Right lobe of liver (tissue), 4 donors: ENCODE measurements at regions not wholly inside any gene's neighbourhood (a gene's known extent, or its start where the extent isn't known, plus 50 kb on each side); places are given as distances from the start of the nearest gene placed in this dataset.
"Not testable (repeated sequence)": the region's sequence is repeated elsewhere in the genome, so short reads cannot be mapped to it uniquely, and the experiment has no call there.

Experiments
- POLR2A ChIP-seq: fragments of 450-650 bp; IDR thresholded peaks from one replicate; pipeline ENCODE4 v1.6.1; 2017; ENCODE audit warnings: antibody characterized with exemption, mild to moderate bottlenecking
- TF ChIP-seq, protein P1 (sequence below), 4 donors: fragments of 200-600 bp in 3 of 4; fragments of 450-650 bp in 1 of 4; IDR thresholded peaks; one replicate each; pipeline versions ENCODE4 v1.5.1 to v1.8.0; 2016 to 2022; ENCODE audit warnings: antibody characterized with exemption in 4 of 4, mild to moderate bottlenecking in 2 of 4
- donor health status: DM: no; HTN: no; CAD: no.
- donor health status: DM: no; HTN: no; CAD: no.
- donor health status: DM: no; HTN: yes; CAD: no.

DNA sequence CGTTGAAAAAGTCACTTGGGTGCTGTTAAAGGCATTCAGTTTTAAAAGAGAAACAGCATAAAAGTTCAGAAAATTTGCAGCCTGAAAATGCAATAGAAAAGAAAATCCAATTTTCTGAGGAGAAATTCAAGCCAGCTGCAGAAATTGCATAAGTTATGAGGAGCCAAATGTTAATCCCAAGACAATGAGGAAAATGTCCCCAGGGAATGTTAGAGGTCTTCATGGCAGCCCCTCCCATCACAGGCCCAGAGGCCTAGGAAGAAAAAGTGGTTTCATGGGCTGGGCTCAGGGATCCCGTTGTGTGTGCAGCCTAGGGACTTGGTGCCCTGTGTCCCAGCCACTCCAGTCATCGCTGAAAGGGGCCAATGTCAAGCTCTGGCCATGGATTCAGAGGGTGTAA, 1055.6 kb downstream of the DIPK2A start:
- TF ChIP-seq, protein P1, sequence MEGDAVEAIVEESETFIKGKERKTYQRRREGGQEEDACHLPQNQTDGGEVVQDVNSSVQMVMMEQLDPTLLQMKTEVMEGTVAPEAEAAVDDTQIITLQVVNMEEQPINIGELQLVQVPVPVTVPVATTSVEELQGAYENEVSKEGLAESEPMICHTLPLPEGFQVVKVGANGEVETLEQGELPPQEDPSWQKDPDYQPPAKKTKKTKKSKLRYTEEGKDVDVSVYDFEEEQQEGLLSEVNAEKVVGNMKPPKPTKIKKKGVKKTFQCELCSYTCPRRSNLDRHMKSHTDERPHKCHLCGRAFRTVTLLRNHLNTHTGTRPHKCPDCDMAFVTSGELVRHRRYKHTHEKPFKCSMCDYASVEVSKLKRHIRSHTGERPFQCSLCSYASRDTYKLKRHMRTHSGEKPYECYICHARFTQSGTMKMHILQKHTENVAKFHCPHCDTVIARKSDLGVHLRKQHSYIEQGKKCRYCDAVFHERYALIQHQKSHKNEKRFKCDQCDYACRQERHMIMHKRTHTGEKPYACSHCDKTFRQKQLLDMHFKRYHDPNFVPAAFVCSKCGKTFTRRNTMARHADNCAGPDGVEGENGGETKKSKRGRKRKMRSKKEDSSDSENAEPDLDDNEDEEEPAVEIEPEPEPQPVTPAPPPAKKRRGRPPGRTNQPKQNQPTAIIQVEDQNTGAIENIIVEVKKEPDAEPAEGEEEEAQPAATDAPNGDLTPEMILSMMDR (IDR thresholded peaks at IDR 0.05): not testable (repeated sequence)
- not testable (repeated sequence) for TF ChIP-seq POLR2A
